ENCODE measurements at regions not wholly inside any gene's neighbourhood (a gene's known extent, or its start where the extent isn't known, plus 50 kb on each side); places are given as distances from the start of the nearest gene placed in this dataset.

DNA sequence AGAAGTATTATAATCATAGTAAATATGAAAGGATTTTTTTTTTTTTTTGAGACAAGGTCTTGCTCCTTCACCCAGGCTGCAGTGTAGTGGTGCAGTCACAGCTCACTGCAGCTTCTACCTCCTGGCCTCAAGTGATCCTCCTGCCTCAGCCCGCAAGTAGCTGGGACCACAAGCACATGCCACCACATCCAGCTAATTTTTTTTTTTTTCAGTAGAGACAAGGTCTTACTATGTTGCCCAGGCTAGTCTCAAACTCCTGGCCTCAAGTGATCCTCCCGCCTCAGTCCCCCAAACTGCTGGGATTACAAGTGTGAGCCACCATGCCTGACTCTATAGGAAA lies 86.2 kb upstream of the FOXN2 start:
- Histone ChIP-seq H3K9ac (ENCODE audit: low read depth, low read length, poor library complexity, severe bottlenecking) (no peak overlapping the region), H3K79me2 (ENCODE audit: insufficient read depth, low read length) (no peaks in the 10 kb centered on the region), H3K9me3 (ENCODE audit: insufficient read depth, low read depth, low read length) (no peaks in the 10 kb centered on the region), H3K9me2 (replicated peaks; ENCODE audit: low read depth, low read length) (no peaks in the 10 kb centered on the region), H3K27me3 (ENCODE audit: insufficient read depth, low read length, poor library complexity, severe bottlenecking) (no peaks in the 10 kb centered on the region), H2AFZ (ENCODE audit: low read length) (no peak overlapping the region), H3F3A (ENCODE audit: low read depth) (no peaks in the 10 kb centered on the region), H3K4me1 (ENCODE audit: insufficient read depth, low read length, poor library complexity, severe bottlenecking) (no peaks in the 10 kb centered on the region), H3K4me3 (ENCODE audit: low read length, poor library complexity, severe bottlenecking) (no peak overlapping the region), H4K20me1 (ENCODE audit: insufficient read depth, low read length, poor library complexity, severe bottlenecking) (no peaks in the 10 kb centered on the region), H3K4me2 (ENCODE audit: low read depth, low read length, poor library complexity, severe bottlenecking) (no peak overlapping the region), H3K36me3 (ENCODE audit: insufficient read depth, low read length) (no peaks in the 10 kb centered on the region)
- TF ChIP-seq, protein P1, sequence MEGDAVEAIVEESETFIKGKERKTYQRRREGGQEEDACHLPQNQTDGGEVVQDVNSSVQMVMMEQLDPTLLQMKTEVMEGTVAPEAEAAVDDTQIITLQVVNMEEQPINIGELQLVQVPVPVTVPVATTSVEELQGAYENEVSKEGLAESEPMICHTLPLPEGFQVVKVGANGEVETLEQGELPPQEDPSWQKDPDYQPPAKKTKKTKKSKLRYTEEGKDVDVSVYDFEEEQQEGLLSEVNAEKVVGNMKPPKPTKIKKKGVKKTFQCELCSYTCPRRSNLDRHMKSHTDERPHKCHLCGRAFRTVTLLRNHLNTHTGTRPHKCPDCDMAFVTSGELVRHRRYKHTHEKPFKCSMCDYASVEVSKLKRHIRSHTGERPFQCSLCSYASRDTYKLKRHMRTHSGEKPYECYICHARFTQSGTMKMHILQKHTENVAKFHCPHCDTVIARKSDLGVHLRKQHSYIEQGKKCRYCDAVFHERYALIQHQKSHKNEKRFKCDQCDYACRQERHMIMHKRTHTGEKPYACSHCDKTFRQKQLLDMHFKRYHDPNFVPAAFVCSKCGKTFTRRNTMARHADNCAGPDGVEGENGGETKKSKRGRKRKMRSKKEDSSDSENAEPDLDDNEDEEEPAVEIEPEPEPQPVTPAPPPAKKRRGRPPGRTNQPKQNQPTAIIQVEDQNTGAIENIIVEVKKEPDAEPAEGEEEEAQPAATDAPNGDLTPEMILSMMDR (conservative IDR thresholded peaks at IDR 0.05; ENCODE audit: low read length), result no peak
- TF ChIP-seq EZH2phosphoT487 (IDR thresholded peaks at IDR 0.05; ENCODE audit: borderline replicate concordance), result no peak

DNA sequence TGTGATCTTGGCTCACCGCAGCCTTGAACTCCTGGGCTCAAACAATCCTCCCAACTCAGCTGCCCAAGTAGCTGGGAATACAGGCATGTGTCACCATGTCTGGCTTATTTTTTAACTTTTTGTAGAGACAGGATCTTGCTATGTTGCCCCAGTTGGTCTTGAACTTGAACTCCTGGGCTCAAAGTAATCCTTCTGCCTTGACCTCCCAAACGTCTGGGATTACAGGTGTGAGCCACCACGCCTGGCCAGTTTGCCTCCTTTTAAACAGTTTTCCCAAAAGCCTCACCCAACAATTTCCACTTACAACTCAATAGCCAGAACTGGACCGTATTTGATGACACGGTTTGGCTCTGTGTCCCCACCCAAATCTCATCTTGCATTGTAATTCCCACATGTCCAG lies 85.4 kb upstream of the FOXN2 start:
- H3K79me2 ChIP-seq (ENCODE audit: insufficient read depth, low read length), result no peaks in the 10 kb centered on the region
- no peaks in the 10 kb centered on the region for H4K20me1 ChIP-seq (ENCODE audit: insufficient read depth, low read length, poor library complexity, severe bottlenecking)
- no peaks in the 10 kb centered on the region for H3K9me2 ChIP-seq (replicated peaks; ENCODE audit: low read depth, low read length)
- H3F3A ChIP-seq (ENCODE audit: low read depth), result no peaks in the 10 kb centered on the region
- no peaks in the 10 kb centered on the region for H3K36me3 ChIP-seq (ENCODE audit: insufficient read depth, low read length)
- H3K4me3 ChIP-seq (ENCODE audit: low read length, poor library complexity, severe bottlenecking), result no peak overlapping the region
- H3K4me2 ChIP-seq (ENCODE audit: low read depth, low read length, poor library complexity, severe bottlenecking), result no peak overlapping the region
- H3K4me1 ChIP-seq (ENCODE audit: insufficient read depth, low read length, poor library complexity, severe bottlenecking), result no peaks in the 10 kb centered on the region
- H3K9me3 ChIP-seq (ENCODE audit: insufficient read depth, low read depth, low read length), result no peaks in the 10 kb centered on the region
- H3K27me3 ChIP-seq (ENCODE audit: insufficient read depth, low read length, poor library complexity, severe bottlenecking), result no peaks in the 10 kb centered on the region
- H3K9ac ChIP-seq (ENCODE audit: low read depth, low read length, poor library complexity, severe bottlenecking), result no peak overlapping the region
- TF ChIP-seq EZH2phosphoT487 (IDR thresholded peaks at IDR 0.05; ENCODE audit: borderline replicate concordance), result no peak
- TF ChIP-seq, protein P1 (conservative IDR thresholded peaks at IDR 0.05; ENCODE audit: low read length), result no peak
- H2AFZ ChIP-seq (ENCODE audit: low read length), result no peak overlapping the region

DNA sequence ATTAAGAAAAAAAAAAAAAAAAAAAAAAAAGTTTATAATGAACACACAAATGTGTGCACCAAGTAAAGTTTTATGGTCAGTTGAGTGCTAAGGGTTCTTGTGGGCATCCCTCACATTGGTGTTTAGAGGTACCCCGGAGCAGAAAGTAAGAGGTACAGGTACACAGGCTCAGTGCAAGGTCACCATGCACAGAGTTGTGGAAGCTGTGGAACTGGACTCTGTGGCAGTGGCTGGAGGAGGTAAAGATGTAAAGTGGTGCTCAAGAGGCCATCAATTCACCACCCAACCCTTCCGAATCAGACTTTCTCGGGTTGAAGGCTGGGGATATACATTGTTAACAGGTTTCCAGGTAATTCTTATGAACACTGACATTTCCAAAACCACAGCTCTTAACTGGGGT lies 83.6 kb upstream of the FOXN2 start:
- Histone ChIP-seq H3K36me3 (ENCODE audit: insufficient read depth, low read length) (no peaks in the 10 kb centered on the region), H3K79me2 (ENCODE audit: insufficient read depth, low read length) (no peaks in the 10 kb centered on the region), H3K9me3 (ENCODE audit: insufficient read depth, low read depth, low read length) (no peaks in the 10 kb centered on the region), H3F3A (ENCODE audit: low read depth) (no peaks in the 10 kb centered on the region), H3K27me3 (ENCODE audit: insufficient read depth, low read length, poor library complexity, severe bottlenecking) (no peaks in the 10 kb centered on the region), H4K20me1 (ENCODE audit: insufficient read depth, low read length, poor library complexity, severe bottlenecking) (no peaks in the 10 kb centered on the region), H3K9ac (ENCODE audit: low read depth, low read length, poor library complexity, severe bottlenecking) (no peak overlapping the region), H3K9me2 (replicated peaks; ENCODE audit: low read depth, low read length) (no peaks in the 10 kb centered on the region), H3K4me3 (ENCODE audit: low read length, poor library complexity, severe bottlenecking) (no peak overlapping the region), H3K4me2 (ENCODE audit: low read depth, low read length, poor library complexity, severe bottlenecking) (no peak overlapping the region), H2AFZ (ENCODE audit: low read length) (no peak overlapping the region), H3K4me1 (ENCODE audit: insufficient read depth, low read length, poor library complexity, severe bottlenecking) (no peaks in the 10 kb centered on the region)
- no peak for TF ChIP-seq EZH2phosphoT487 (IDR thresholded peaks at IDR 0.05; ENCODE audit: borderline replicate concordance)
- TF ChIP-seq, protein P1 (conservative IDR thresholded peaks at IDR 0.05; ENCODE audit: low read length), result no peak
